DMS79 (cell line): ENCODE measurements at regions not wholly inside any gene's neighbourhood (a gene's known extent, or its start where the extent isn't known, plus 50 kb on each side); places are given as distances from the start of the nearest gene placed in this dataset.

Source experiments
- DNase-seq: peaks from one replicate; lab custom pipeline; 2025; lab: John Stamatoyannopoulos, UW

- no peak for DNase-seq
Measured at GRCh38 chr16:54479546-54479945, 193.0 kb upstream of the IRX3 start.

GRCh38 chr16:54477714-54478113 is 191.1 kb upstream of the IRX3 start:
- DNase-seq = no peak

GRCh38 chr16:54475019-54475601 is 188.5 kb upstream of the IRX3 start:
- DNase-seq = no peak

GRCh38 chr16:54473226-54473993 is 186.8 kb upstream of the IRX3 start:
- no peak for DNase-seq

- DNase-seq = no peak
Measured at GRCh38 chr16:54467398-54467797, 180.8 kb upstream of the IRX3 start.

- no peak for DNase-seq
Measured at GRCh38 chr16:54466233-54466632, 179.6 kb upstream of the IRX3 start.

GRCh38 chr16:54465063-54465462 is 178.5 kb upstream of the IRX3 start:
- no peak for DNase-seq

- no peak for DNase-seq
Measured at GRCh38 chr16:54462771-54463170, 176.2 kb upstream of the IRX3 start.

GRCh38 chr16:54462151-54462651 is 175.6 kb upstream of the IRX3 start:
- DNase-seq = no peak

- no peak for DNase-seq
Measured at GRCh38 chr16:54460263-54460860, 173.8 kb upstream of the IRX3 start.

- no peak for DNase-seq
Measured at GRCh38 chr16:54459509-54460262, 173.1 kb upstream of the IRX3 start.

- DNase-seq = no peak
Measured at GRCh38 chr16:54458923-54459322, 172.3 kb upstream of the IRX3 start.

- DNase-seq = no peak
Measured at GRCh38 chr16:54456291-54456690, 169.7 kb upstream of the IRX3 start.

GRCh38 chr16:54455030-54455725 is 168.6 kb upstream of the IRX3 start:
- DNase-seq = no peak

- no peak for DNase-seq
Measured at GRCh38 chr16:54454616-54455015, 168.0 kb upstream of the IRX3 start.

GRCh38 chr16:54453871-54454270 is 167.3 kb upstream of the IRX3 start:
- DNase-seq = no peak

GRCh38 chr16:54447576-54448440 is 161.2 kb upstream of the IRX3 start:
- no peak for DNase-seq

GRCh38 chr16:54446639-54447038 is 160.1 kb upstream of the IRX3 start:
- DNase-seq = no peak

GRCh38 chr16:54444851-54445458 is 158.4 kb upstream of the IRX3 start:
- no peak for DNase-seq

- DNase-seq = no peak
Measured at GRCh38 chr16:54443839-54444238, 157.3 kb upstream of the IRX3 start.
